Esophagus (tissue), 2 donors: ENCODE measurements at regions not wholly inside any gene's neighbourhood (a gene's known extent, or its start where the extent isn't known, plus 50 kb on each side); places are given as distances from the start of the nearest gene placed in this dataset.

Experiments used
- H3K27ac ChIP-seq, 2 donors: one replicate each; pipeline ENCODE4 v1.5.1; 2013; ENCODE audit warnings: low read depth in 2 of 2, mild to moderate bottlenecking in 2 of 2, inconsistent platforms in 1 of 2, low read length in 1 of 2, moderate library complexity in 1 of 2
- H3K27me3 ChIP-seq, 2 donors: one replicate each; pipeline ENCODE4 v1.6.1; 2013; ENCODE audit warnings: low read length in 2 of 2, control low read depth in 1 of 2, mild to moderate bottlenecking in 1 of 2; ENCODE audit not compliant: insufficient read depth in 2 of 2, control insufficient read depth in 1 of 2
- H3K36me3 ChIP-seq, 2 donors: one replicate each; pipeline ENCODE4 v1.6.1; 2013; ENCODE audit warnings: low read length in 1 of 2; ENCODE audit not compliant: control insufficient read depth in 2 of 2, insufficient read depth in 2 of 2
- H3K4me1 ChIP-seq, 2 donors: one replicate each; pipeline ENCODE4 v1.6.1; 2013; ENCODE audit warnings: low read length in 1 of 2; ENCODE audit not compliant: control insufficient read depth in 2 of 2, insufficient read depth in 2 of 2
- H3K4me3 ChIP-seq, 2 donors: one replicate each; pipeline ENCODE4 v1.5.1; 2013; ENCODE audit warnings: low read length in 2 of 2, mild to moderate bottlenecking in 2 of 2, low read depth in 1 of 2, moderate library complexity in 1 of 2
- H3K9me3 ChIP-seq, 2 donors: one replicate each; pipeline ENCODE4 v1.6.1; 2013; ENCODE audit warnings: mild to moderate bottlenecking in 2 of 2, low read depth in 1 of 2, low read length in 1 of 2, moderate library complexity in 1 of 2; ENCODE audit not compliant: control insufficient read depth in 2 of 2, insufficient read depth in 1 of 2
- WGBS, 2 donors: extraction: QIAGEN DNeasy Blood & Tissue Kit; methylation state at CpG; one replicate each; pipeline ENCODE4 v1.1.7; 2013; 5-methylcytosine and 5-hydroxymethylcytosine counted together
- donor health status: healthy with polysubstance abuse.
- donor health status: Bipolar disorder and iron deficiency.

- H3K4me1 ChIP-seq = no peaks in the 10 kb centered on the region
- H3K27ac ChIP-seq = no peak overlapping the region
- H3K9me3 ChIP-seq = no peaks in the 10 kb centered on the region
- no peaks in the 10 kb centered on the region for H3K36me3 ChIP-seq
- no peak overlapping the region for H3K4me3 ChIP-seq
- H3K27me3 ChIP-seq = no peaks in the 10 kb centered on the region
- 79 to 80% methylated on average over 2 of the region's 2 CpGs for WGBS, 2 donors
Observed at GRCh38 chr4:17098996-17099395, 200.6 kb upstream of the LDB2 start.

- Histone ChIP-seq H3K27ac (no peak overlapping the region), H3K4me1 (no peaks in the 10 kb centered on the region), H3K9me3 (no peaks in the 10 kb centered on the region), H3K27me3 (no peaks in the 10 kb centered on the region), H3K36me3 (no peaks in the 10 kb centered on the region), H3K4me3 (no peak overlapping the region)
- 67 to 84% methylated on average over 4 of the region's 4 CpGs for WGBS, 2 donors
Observed at GRCh38 chr4:17098401-17098800, 200.0 kb upstream of the LDB2 start.

GRCh38 chr4:17097362-17097761, 198.9 kb upstream of the LDB2 start:
- Histone ChIP-seq H3K4me1 (no peaks in the 10 kb centered on the region), H3K27ac (no peak overlapping the region), H3K27me3 (no peaks in the 10 kb centered on the region), H3K36me3 (no peaks in the 10 kb centered on the region), H3K9me3 (no peaks in the 10 kb centered on the region), H3K4me3 (no peak overlapping the region)
- WGBS, 2 donors = 46 to 58% methylated on average over 1 of the region's 1 CpG

- H3K27me3 ChIP-seq = no peaks in the 10 kb centered on the region
- no peaks in the 10 kb centered on the region for H3K4me1 ChIP-seq
- no peak overlapping the region for H3K4me3 ChIP-seq
- no peaks in the 10 kb centered on the region for H3K9me3 ChIP-seq
- 79 to 88% methylated on average over 5 of the region's 5 CpGs for WGBS, 2 donors
- no peak overlapping the region for H3K27ac ChIP-seq
- no peaks in the 10 kb centered on the region for H3K36me3 ChIP-seq
Observed at GRCh38 chr4:17096692-17097091, 198.2 kb upstream of the LDB2 start.

- Histone ChIP-seq H3K27ac (no peak overlapping the region), H3K9me3 (no peaks in the 10 kb centered on the region), H3K27me3 (no peaks in the 10 kb centered on the region), H3K4me1 (no peaks in the 10 kb centered on the region), H3K4me3 (no peak overlapping the region), H3K36me3 (no peaks in the 10 kb centered on the region)
- 88 to 95% methylated on average over 2 of the region's 2 CpGs for WGBS, 2 donors
Observed at GRCh38 chr4:17095771-17096170, 197.3 kb upstream of the LDB2 start.

- no peaks in the 10 kb centered on the region for H3K9me3 ChIP-seq
- H3K4me3 ChIP-seq = no peak overlapping the region
- WGBS, 2 donors = 60 to 68% methylated on average over 3 of the region's 3 CpGs
- H3K4me1 ChIP-seq = no peaks in the 10 kb centered on the region
- H3K36me3 ChIP-seq = no peaks in the 10 kb centered on the region
- no peak overlapping the region for H3K27ac ChIP-seq
- no peaks in the 10 kb centered on the region for H3K27me3 ChIP-seq
Observed at GRCh38 chr4:17094876-17095210, 196.4 kb upstream of the LDB2 start.

GRCh38 chr4:17094159-17094875, 195.9 kb upstream of the LDB2 start:
- Histone ChIP-seq H3K36me3 (no peaks in the 10 kb centered on the region), H3K4me3 (no peak overlapping the region), H3K9me3 (no peaks in the 10 kb centered on the region), H3K4me1 (no peaks in the 10 kb centered on the region), H3K27me3 (no peaks in the 10 kb centered on the region), H3K27ac (no peak overlapping the region)
- 49 to 58% methylated on average over 4 of the region's 4 CpGs for WGBS, 2 donors

GRCh38 chr4:17093481-17093880, 195.0 kb upstream of the LDB2 start:
- WGBS, 2 donors = 71 to 78% methylated on average over 5 of the region's 5 CpGs
- Histone ChIP-seq H3K27me3 (no peaks in the 10 kb centered on the region), H3K27ac (no peak overlapping the region), H3K4me3 (no peak overlapping the region), H3K9me3 (no peaks in the 10 kb centered on the region), H3K4me1 (no peaks in the 10 kb centered on the region), H3K36me3 (no peaks in the 10 kb centered on the region)

- Histone ChIP-seq H3K27ac (no peak overlapping the region), H3K36me3 (no peaks in the 10 kb centered on the region), H3K27me3 (no peaks in the 10 kb centered on the region), H3K4me1 (no peaks in the 10 kb centered on the region), H3K4me3 (no peak overlapping the region), H3K9me3 (no peaks in the 10 kb centered on the region)
- 63 to 78% methylated on average over 2 of the region's 2 CpGs for WGBS, 2 donors
Observed at GRCh38 chr4:17092736-17093437, 194.4 kb upstream of the LDB2 start.

GRCh38 chr4:17091104-17091503, 192.7 kb upstream of the LDB2 start:
- 78 to 88% methylated on average over 3 of the region's 3 CpGs for WGBS, 2 donors
- Histone ChIP-seq H3K4me3 (no peak overlapping the region), H3K36me3 (no peaks in the 10 kb centered on the region), H3K27me3 (no peaks in the 10 kb centered on the region), H3K27ac (no peak overlapping the region), H3K9me3 (no peaks in the 10 kb centered on the region), H3K4me1 (no peaks in the 10 kb centered on the region)
